ENCODE measurements at regions not wholly inside any gene's neighbourhood (a gene's known extent, or its start where the extent isn't known, plus 50 kb on each side); places are given as distances from the start of the nearest gene placed in this dataset.

- no peak overlapping the region for H3K4me3 ChIP-seq (replicated peaks; ENCODE audit: low read depth, low read length)
- DNase-seq (ENCODE audit: extremely low read depth, low read depth) = no peak
- TF ChIP-seq CTCF (IDR thresholded peaks at IDR 0.05; ENCODE audit: low read depth, low read length, missing control alignments) = no peak
Measured at GRCh38 chr18:50508228-50508627, 51.7 kb upstream of the MAPK4 start.

GRCh38 chr18:50509012-50509411 lies 50.9 kb upstream of the MAPK4 start:
- DNase-seq (ENCODE audit: extremely low read depth, low read depth) = no peak
- H3K4me3 ChIP-seq (replicated peaks; ENCODE audit: low read depth, low read length) = no peak overlapping the region
- TF ChIP-seq CTCF (IDR thresholded peaks at IDR 0.05; ENCODE audit: low read depth, low read length, missing control alignments) = no peak

All from HFF-Myc (cell line).